ENCODE measurements at regions not wholly inside any gene's neighbourhood (a gene's known extent, or its start where the extent isn't known, plus 50 kb on each side); places are given as distances from the start of the nearest gene placed in this dataset.

- DNase-seq (ENCODE audit: low spot score) = no peak
- CTCF ChIA-PET = no interaction called here
- H3K27ac ChIP-seq (ENCODE audit: low read depth, low read length, poor library complexity, severe bottlenecking) = peak overlapping the region; percentile 82
- no peak overlapping the region for H3K4me3 ChIP-seq (ENCODE audit: low read depth, low read length, poor library complexity, severe bottlenecking)
- TF ChIP-seq EZH2 (IDR thresholded peaks at IDR 0.05; ENCODE audit: borderline replicate concordance, low read depth, low read length, poor library complexity, severe bottlenecking) (no peak), CTCF (conservative IDR thresholded peaks at IDR 0.05; ENCODE audit: low read depth, low read length) (no peak)
- POLR2A ChIA-PET (ENCODE audit: low non-redundant PET) = interaction anchor here (0.6 kb wide), 1 partner anchor 545 kb away, joined by 5 read pairs; no protein-coding TSS in a partner anchor
- H3K9me3 ChIP-seq (ENCODE audit: low read depth, low read length, poor library complexity, severe bottlenecking) = no peaks in the 10 kb centered on the region
- BruUV-seq (replicated peaks) = no TSS peak
- intact Hi-C loops (cut with micrococcal nuclease; ENCODE audit: unreplicated experiment) = loop anchor here (2.0 kb wide), 2 partner anchors 83 to 263 kb away; no protein-coding TSS in a partner anchor
- H3K27me3 ChIP-seq (replicated peaks; ENCODE audit: insufficient read depth, low read depth, low read length, poor library complexity) = no peaks in the 10 kb centered on the region
- H3K4me1 ChIP-seq (ENCODE audit: insufficient read depth, low read length, poor library complexity, severe bottlenecking) = peaks cover 22% of the 10 kb centered on the region
- H3K36me3 ChIP-seq (ENCODE audit: insufficient read depth, low read length, poor library complexity, severe bottlenecking) = no peaks in the 10 kb centered on the region
These were observed 1248.1 kb upstream of the CDH18 start for GRCh38 chr5:21236104-21236503.

GRCh38 chr5:21225223-21226064, 1237.4 kb upstream of the CDH18 start:
- H3K4me1 ChIP-seq (ENCODE audit: insufficient read depth, low read length, poor library complexity, severe bottlenecking) = no peaks in the 10 kb centered on the region
- intact Hi-C loops (cut with micrococcal nuclease; ENCODE audit: unreplicated experiment) = no loop called here
- no peak for DNase-seq (ENCODE audit: low spot score)
- no peaks in the 10 kb centered on the region for H3K27me3 ChIP-seq (replicated peaks; ENCODE audit: insufficient read depth, low read depth, low read length, poor library complexity)
- no TSS peak for BruUV-seq (replicated peaks)
- TF ChIP-seq EZH2 (IDR thresholded peaks at IDR 0.05; ENCODE audit: borderline replicate concordance, low read depth, low read length, poor library complexity, severe bottlenecking) = no peak
- no peak for TF ChIP-seq CTCF (conservative IDR thresholded peaks at IDR 0.05; ENCODE audit: low read depth, low read length)
- no peaks in the 10 kb centered on the region for H3K9me3 ChIP-seq (ENCODE audit: low read depth, low read length, poor library complexity, severe bottlenecking)
- H3K36me3 ChIP-seq (ENCODE audit: insufficient read depth, low read length, poor library complexity, severe bottlenecking) = no peaks in the 10 kb centered on the region
- H3K4me3 ChIP-seq (ENCODE audit: low read depth, low read length, poor library complexity, severe bottlenecking) = no peak overlapping the region
- CTCF ChIA-PET = no interaction called here
- POLR2A ChIA-PET (ENCODE audit: low non-redundant PET) = no interaction called here
- H3K27ac ChIP-seq (ENCODE audit: low read depth, low read length, poor library complexity, severe bottlenecking) = no peak overlapping the region

- no peak overlapping the region for H3K4me3 ChIP-seq (ENCODE audit: low read depth, low read length, poor library complexity, severe bottlenecking)
- no peak for DNase-seq (ENCODE audit: low spot score)
- TF ChIP-seq CTCF (conservative IDR thresholded peaks at IDR 0.05; ENCODE audit: low read depth, low read length) = no peak
- TF ChIP-seq EZH2 (IDR thresholded peaks at IDR 0.05; ENCODE audit: borderline replicate concordance, low read depth, low read length, poor library complexity, severe bottlenecking) = no peak
- no TSS peak for BruUV-seq (replicated peaks)
- intact Hi-C loops (cut with micrococcal nuclease; ENCODE audit: unreplicated experiment) = no loop called here
- no peaks in the 10 kb centered on the region for H3K36me3 ChIP-seq (ENCODE audit: insufficient read depth, low read length, poor library complexity, severe bottlenecking)
- ChIA-PET CTCF (no interaction called here), POLR2A (ENCODE audit: low non-redundant PET) (no interaction called here)
- no peaks in the 10 kb centered on the region for H3K4me1 ChIP-seq (ENCODE audit: insufficient read depth, low read length, poor library complexity, severe bottlenecking)
- H3K27me3 ChIP-seq (replicated peaks; ENCODE audit: insufficient read depth, low read depth, low read length, poor library complexity) = no peaks in the 10 kb centered on the region
- H3K27ac ChIP-seq (ENCODE audit: low read depth, low read length, poor library complexity, severe bottlenecking) = no peak overlapping the region
- no peaks in the 10 kb centered on the region for H3K9me3 ChIP-seq (ENCODE audit: low read depth, low read length, poor library complexity, severe bottlenecking)
These were observed 1233.6 kb upstream of the CDH18 start for GRCh38 chr5:21221616-21222015.

Data from A673 (cell line).